Astrocyte (in vitro differentiated cells and primary cell): ENCODE measurements at regions not wholly inside any gene's neighbourhood (a gene's known extent, or its start where the extent isn't known, plus 50 kb on each side); places are given as distances from the start of the nearest gene placed in this dataset.

ENCODE experiments used
- DNase-seq: peaks from one replicate; pipeline ENCODE4 v3.0.0-alpha.2; 2010; ENCODE audit warnings: low read depth
- FAIRE-seq: peaks from 2 replicates; lab custom pipeline; 2011; peaks lifted over from hg19 to GRCh38; lab: Jason Lieb, UNC
- H2AFZ ChIP-seq: 2 replicates; pipeline ENCODE4 v1.6.0; 2012; ENCODE audit warnings: low read depth, low read length, inconsistent platforms
- H3K27ac ChIP-seq: 2 replicates; pipeline ENCODE4 v1.5.1; 2011; ENCODE audit warnings: low read depth, low read length, inconsistent platforms
- H3K27me3 ChIP-seq: 2 replicates; pipeline ENCODE4 v1.6.0; 2011; ENCODE audit warnings: low read length, inconsistent platforms; ENCODE audit not compliant: insufficient read depth
- H3K36me3 ChIP-seq: 2 replicates; pipeline ENCODE4 v1.5.1; 2011; ENCODE audit warnings: low read length, inconsistent platforms; ENCODE audit not compliant: insufficient read depth
- H3K4me1 ChIP-seq: 2 replicates; pipeline ENCODE4 v1.5.1; 2011; ENCODE audit warnings: low read length, inconsistent platforms; ENCODE audit not compliant: insufficient read depth
- H3K4me2 ChIP-seq: 2 replicates; pipeline ENCODE4 v1.6.0; 2012; ENCODE audit warnings: low read length, inconsistent platforms
- H3K4me3 ChIP-seq: 2 replicates; pipeline ENCODE4 v1.5.1; 2011; ENCODE audit warnings: low read depth, mild to moderate bottlenecking, low read length, inconsistent platforms; ENCODE audit not compliant: insufficient read depth
- H3K79me2 ChIP-seq: 2 replicates; pipeline ENCODE4 v1.6.0; 2012; ENCODE audit warnings: mild to moderate bottlenecking, low read length, inconsistent platforms; ENCODE audit not compliant: insufficient read depth
- H3K9ac ChIP-seq: 2 replicates; pipeline ENCODE4 v1.6.0; 2012; ENCODE audit warnings: mild to moderate bottlenecking, low read length, inconsistent platforms
- H3K9me3 ChIP-seq: 2 replicates; pipeline ENCODE4 v1.5.1; 2012; ENCODE audit warnings: low read depth, mild to moderate bottlenecking, low read length, inconsistent platforms; ENCODE audit not compliant: insufficient read depth
- H4K20me1 ChIP-seq: 2 replicates; pipeline ENCODE4 v1.6.0; 2012; ENCODE audit warnings: low read length, inconsistent platforms; ENCODE audit not compliant: insufficient read depth
- H3K27ac Mint-ChIP-seq: one replicate; pipeline ENCODE4 v1.8.0; 2021; ENCODE audit warnings: mild to moderate bottlenecking, mixed read lengths; ENCODE audit not compliant: unreplicated experiment
- H3K27me3 Mint-ChIP-seq: one replicate; pipeline ENCODE4 v1.8.0; 2021; ENCODE audit warnings: low read depth, mixed read lengths; ENCODE audit not compliant: unreplicated experiment
- H3K36me3 Mint-ChIP-seq: one replicate; pipeline ENCODE4 v1.8.0; 2021; ENCODE audit warnings: low read depth, mixed read lengths; ENCODE audit not compliant: unreplicated experiment
- H3K4me1 Mint-ChIP-seq: one replicate; pipeline ENCODE4 v1.8.0; 2021; ENCODE audit warnings: low read depth, mixed read lengths; ENCODE audit not compliant: unreplicated experiment
- H3K4me3 Mint-ChIP-seq: one replicate; pipeline ENCODE4 v1.8.0; 2021; ENCODE audit warnings: mild to moderate bottlenecking, moderate library complexity, mixed read lengths; ENCODE audit not compliant: unreplicated experiment
- H3K9me3 Mint-ChIP-seq: one replicate; pipeline ENCODE4 v1.8.0; 2021; ENCODE audit warnings: mild to moderate bottlenecking, mixed read lengths; ENCODE audit not compliant: unreplicated experiment
- EZH2 ChIP-seq: IDR thresholded peaks from 2 replicates; pipeline ENCODE4 v1.6.1; 2012; ENCODE audit warnings: mild to moderate bottlenecking, low read length, inconsistent platforms; ENCODE audit not compliant: insufficient read depth
- TF ChIP-seq, protein P1 (sequence below): IDR thresholded peaks from 2 replicates; pipeline ENCODE4 v1.5.1; 2011; ENCODE audit warnings: low read depth, mild to moderate bottlenecking, inconsistent platforms, low read length, moderate library complexity; ENCODE audit not compliant: insufficient read depth

DNA sequence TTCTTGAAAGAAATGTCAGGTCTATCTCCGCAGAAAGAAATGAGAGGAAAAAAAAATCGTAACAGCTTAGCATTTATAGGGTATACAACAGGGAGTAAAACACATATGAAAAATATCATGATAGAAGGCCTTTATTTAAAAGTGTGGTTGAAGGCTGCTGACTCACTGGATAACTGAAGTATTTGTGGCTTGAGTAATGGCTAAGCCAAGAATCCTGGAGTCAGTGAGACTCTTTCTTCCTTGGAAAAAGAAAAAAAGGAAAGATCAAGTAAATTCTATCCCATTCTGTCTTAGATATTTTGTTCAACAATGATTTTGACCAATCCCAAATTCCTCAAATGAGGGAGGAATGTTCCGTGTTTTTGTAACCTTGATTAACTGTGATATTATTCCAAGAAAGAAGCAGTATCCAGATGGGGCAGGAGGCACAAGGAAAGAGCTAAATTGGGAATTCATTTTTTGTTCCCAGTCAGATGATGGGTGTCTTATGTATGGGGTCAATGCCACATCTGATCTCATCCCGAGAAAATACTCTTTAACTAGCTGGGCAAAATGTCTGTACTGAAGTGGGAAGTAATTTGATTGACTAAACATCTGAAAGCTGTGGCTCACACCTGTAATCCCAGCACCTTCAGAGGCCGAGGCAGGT lies 64.3 kb upstream of the MYO10 start:
- FAIRE-seq: peak; percentile 86

DNA sequence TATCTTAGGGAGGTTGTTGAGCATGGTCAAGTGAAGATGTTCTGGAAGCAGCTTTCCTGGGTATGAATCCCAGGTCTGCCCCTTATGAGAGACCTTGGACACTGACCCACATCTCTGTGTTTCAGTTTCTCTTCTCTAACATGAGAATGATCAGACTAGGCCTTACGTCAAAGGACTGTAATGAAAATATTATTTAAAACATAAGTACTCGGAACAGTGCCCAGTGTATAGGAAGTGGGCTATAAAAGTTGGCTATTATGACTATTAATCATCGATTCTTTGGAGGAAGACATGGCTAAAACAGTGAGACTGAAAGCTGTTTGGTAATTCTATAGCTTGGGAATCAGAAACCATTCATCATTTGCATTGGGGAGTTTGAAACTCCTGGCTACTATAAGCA lies 65.3 kb upstream of the MYO10 start:
- no peaks in the 10 kb centered on the region for H3K27me3 ChIP-seq
- no peak overlapping the region for H3K9ac ChIP-seq
- no peaks in the 10 kb centered on the region for H3K9me3 ChIP-seq
- H3K36me3 Mint-ChIP-seq: peaks cover 2% of the 10 kb centered on the region
- H3K36me3 ChIP-seq: no peaks in the 10 kb centered on the region
- H3K27ac ChIP-seq: peak overlapping the region; percentile 93
- no peak overlapping the region for H3K4me3 Mint-ChIP-seq
- peaks cover 13% of the 10 kb centered on the region for H3K4me1 Mint-ChIP-seq
- no peaks in the 10 kb centered on the region for H3K9me3 Mint-ChIP-seq
- H3K27ac Mint-ChIP-seq: peak overlapping the region; percentile 92
- DNase-seq (peak; percentile 39), FAIRE-seq (no peak)
- H2AFZ ChIP-seq: no peak overlapping the region
- no peak overlapping the region for H3K4me3 ChIP-seq
- no peaks in the 10 kb centered on the region for H3K27me3 Mint-ChIP-seq
- peak overlapping the region; percentile 76 for H3K4me2 ChIP-seq
- no peaks in the 10 kb centered on the region for H4K20me1 ChIP-seq
- peaks cover 20% of the 10 kb centered on the region for H3K4me1 ChIP-seq
- TF ChIP-seq, protein P1, sequence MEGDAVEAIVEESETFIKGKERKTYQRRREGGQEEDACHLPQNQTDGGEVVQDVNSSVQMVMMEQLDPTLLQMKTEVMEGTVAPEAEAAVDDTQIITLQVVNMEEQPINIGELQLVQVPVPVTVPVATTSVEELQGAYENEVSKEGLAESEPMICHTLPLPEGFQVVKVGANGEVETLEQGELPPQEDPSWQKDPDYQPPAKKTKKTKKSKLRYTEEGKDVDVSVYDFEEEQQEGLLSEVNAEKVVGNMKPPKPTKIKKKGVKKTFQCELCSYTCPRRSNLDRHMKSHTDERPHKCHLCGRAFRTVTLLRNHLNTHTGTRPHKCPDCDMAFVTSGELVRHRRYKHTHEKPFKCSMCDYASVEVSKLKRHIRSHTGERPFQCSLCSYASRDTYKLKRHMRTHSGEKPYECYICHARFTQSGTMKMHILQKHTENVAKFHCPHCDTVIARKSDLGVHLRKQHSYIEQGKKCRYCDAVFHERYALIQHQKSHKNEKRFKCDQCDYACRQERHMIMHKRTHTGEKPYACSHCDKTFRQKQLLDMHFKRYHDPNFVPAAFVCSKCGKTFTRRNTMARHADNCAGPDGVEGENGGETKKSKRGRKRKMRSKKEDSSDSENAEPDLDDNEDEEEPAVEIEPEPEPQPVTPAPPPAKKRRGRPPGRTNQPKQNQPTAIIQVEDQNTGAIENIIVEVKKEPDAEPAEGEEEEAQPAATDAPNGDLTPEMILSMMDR: no peak
- no peak for TF ChIP-seq EZH2
- no peaks in the 10 kb centered on the region for H3K79me2 ChIP-seq

More for the DNA sequence above, 64.3 kb upstream of the MYO10 start:
- H3K9me3 Mint-ChIP-seq: no peaks in the 10 kb centered on the region
- Histone ChIP-seq H3K36me3 (no peaks in the 10 kb centered on the region), H3K79me2 (no peaks in the 10 kb centered on the region), H2AFZ (no peak overlapping the region), H3K9me3 (no peaks in the 10 kb centered on the region), H3K9ac (peak overlapping the region; percentile 70), H3K27ac (peak overlapping the region; percentile 93), H3K4me2 (peak overlapping the region; percentile 76), H4K20me1 (no peaks in the 10 kb centered on the region), H3K4me3 (no peak overlapping the region), H3K4me1 (peaks cover 22% of the 10 kb centered on the region), H3K27me3 (no peaks in the 10 kb centered on the region)
- DNase-seq: peak; percentile 99
- H3K27ac Mint-ChIP-seq: peak overlapping the region; percentile 92
- no peak overlapping the region for H3K4me3 Mint-ChIP-seq
- H3K36me3 Mint-ChIP-seq: peaks cover 2% of the 10 kb centered on the region
- TF ChIP-seq, protein P1: no peak
- TF ChIP-seq EZH2: no peak
- H3K4me1 Mint-ChIP-seq: peaks cover 16% of the 10 kb centered on the region
- no peaks in the 10 kb centered on the region for H3K27me3 Mint-ChIP-seq

DNA sequence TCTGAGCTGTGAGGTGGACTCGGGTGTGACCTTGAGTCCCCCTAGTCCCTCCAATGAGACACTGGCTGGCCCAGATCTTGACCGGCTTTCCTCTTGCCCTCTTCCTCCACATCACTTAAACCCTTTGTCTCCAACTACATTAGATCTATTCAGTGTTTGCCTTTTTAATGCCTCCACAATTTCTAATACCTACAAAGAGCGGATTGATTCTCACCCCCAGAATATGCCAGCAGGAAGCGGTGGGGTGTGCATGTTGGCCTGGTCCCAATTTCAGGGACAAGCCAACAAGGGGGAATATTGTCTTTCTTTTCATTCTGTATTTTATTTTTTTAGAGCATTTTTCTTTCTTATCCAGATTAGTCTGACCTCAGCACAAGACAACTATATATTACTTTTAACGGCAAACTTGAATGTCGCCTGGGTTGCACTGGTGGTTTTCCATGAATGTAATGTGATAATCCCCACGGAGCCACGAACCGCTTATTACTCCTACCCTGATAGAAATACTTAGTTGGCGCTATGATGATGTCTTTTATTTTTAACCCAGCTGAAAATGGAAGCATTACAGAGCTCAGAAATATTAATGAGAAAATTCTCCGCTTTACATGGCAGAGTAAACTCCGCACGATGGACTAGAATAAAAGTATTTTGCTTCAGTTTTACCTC lies 68.5 kb upstream of the MYO10 start:
- DNase-seq: peak; percentile 20
- peak; percentile 9 for FAIRE-seq
- H3K79me2 ChIP-seq: no peaks in the 10 kb centered on the region
- Mint-ChIP-seq H3K36me3 (peaks cover 2% of the 10 kb centered on the region), H3K27ac (no peak overlapping the region), H3K4me1 (peaks cover 13% of the 10 kb centered on the region), H3K9me3 (no peaks in the 10 kb centered on the region), H3K4me3 (no peak overlapping the region), H3K27me3 (no peaks in the 10 kb centered on the region)
- no peak overlapping the region for H3K9ac ChIP-seq
- H3K4me2 ChIP-seq: peak overlapping the region; percentile 28
- TF ChIP-seq, protein P1: no peak
- no peak for TF ChIP-seq EZH2
- no peaks in the 10 kb centered on the region for H3K36me3 ChIP-seq
- H4K20me1 ChIP-seq: no peaks in the 10 kb centered on the region
- H3K27ac ChIP-seq: no peak overlapping the region
- H3K4me1 ChIP-seq: peaks cover 20% of the 10 kb centered on the region
- peak overlapping the region; percentile 21 for H2AFZ ChIP-seq
- H3K9me3 ChIP-seq: no peaks in the 10 kb centered on the region
- H3K27me3 ChIP-seq: no peaks in the 10 kb centered on the region
- H3K4me3 ChIP-seq: no peak overlapping the region
